Astrocyte of the hippocampus (primary cell): ENCODE measurements at regions not wholly inside any gene's neighbourhood (a gene's known extent, or its start where the extent isn't known, plus 50 kb on each side); places are given as distances from the start of the nearest gene placed in this dataset.
A peak's percentile ranks its signal among the peaks of the same experiment; 100 is the strongest.

Experiments
- DNase-seq: peaks from one replicate; pipeline ENCODE4 v3.0.0; 2011; ENCODE audit warnings: low read depth, low spot score

DNA sequence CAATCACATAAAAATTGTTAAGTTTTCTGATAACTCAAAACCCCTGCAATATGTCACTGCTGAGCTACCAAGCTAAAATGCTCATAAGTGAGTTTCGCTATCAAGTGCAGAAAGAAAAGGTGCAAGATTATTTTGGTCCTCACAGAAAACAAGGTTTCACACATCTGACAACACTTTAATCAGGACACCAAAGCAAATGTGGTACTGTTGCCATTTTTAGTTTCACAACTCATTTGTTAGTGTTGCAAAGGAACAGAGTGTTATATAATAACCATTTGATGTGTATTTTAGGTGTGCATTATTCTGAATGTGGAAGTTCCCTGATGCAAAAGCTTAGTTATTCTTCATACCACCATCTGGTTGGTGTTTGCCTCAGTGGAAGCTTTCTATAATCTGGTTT lies 956.2 kb downstream of the DSC3 start:
- DNase-seq, result no peak

DNA sequence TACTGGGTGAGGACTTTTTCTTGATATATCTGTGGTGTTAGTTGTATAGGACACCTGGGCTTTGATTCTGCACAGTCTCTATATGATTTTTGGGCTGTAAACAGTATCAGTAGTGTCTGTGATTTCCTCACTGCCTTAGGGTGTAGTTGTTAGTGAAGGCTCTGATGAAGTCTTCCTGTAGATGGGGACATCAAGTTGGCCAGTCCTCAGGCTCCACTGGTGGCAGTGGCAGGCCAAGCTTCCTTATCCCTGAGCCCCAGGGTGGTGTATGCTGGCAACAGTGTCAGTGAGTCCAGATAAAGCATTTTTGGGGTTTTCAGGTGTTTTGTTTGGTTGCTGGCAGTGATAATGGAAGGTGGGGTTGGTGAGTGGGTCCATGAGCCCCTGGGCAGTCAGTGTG lies 961.4 kb downstream of the DSC3 start:
- DNase-seq, result no peak

DNA sequence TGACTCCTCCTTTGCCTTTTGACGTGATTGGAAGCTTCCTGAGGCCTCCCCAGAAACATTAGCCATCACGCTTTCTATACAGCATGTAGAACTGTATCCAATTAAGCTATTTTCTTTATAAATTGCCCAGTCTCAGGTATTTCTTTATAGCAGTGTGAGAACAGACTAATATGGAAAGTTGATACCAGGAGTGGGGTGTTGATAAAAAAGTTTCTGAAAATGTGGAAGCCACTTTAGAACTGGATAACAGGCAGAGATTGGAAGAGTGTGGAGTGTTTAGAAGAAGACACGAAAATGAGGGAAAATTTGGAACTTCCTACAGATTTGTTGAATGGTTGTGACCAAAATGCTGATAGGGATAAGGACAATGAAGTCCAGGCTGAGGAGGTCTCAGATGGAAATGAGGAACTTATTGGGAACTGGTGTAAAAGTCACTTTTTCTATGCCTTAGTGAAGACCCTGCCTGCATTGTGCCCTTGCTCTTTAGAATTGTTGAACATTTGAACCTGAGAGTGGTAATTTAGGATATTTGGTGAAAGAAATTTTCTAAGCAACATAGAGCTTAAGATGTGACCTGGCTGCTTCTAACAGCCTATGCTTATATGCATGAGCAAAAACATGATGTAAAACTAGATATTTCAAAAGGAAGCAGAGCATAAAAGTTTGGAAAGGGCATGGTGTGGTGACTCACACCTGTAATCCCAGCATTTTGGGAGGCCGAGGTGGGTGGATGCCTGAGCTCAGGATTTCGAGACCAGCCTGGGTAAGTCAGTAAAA lies 969.7 kb downstream of the DSC3 start:
- DNase-seq, result no peak

DNA sequence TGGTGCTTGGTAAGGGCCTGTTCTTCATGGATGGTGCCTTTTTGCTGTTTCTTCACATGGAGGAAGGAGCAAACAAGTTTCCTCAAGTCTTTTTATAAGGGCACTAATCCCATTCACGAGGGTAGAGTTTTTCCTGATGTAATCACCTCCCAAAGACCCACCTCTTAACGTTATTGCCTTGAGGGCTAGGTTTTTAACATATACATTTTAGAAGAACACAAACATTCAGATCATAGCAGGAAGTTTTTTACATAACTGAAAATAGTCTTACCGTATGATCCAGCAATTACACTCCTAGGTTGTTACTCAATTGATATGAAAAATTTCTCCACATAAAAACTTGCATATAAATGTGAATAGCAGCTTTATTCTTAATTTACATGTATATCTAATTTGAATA lies 976.3 kb downstream of the DSC3 start:
- DNase-seq, result no peak

DNA sequence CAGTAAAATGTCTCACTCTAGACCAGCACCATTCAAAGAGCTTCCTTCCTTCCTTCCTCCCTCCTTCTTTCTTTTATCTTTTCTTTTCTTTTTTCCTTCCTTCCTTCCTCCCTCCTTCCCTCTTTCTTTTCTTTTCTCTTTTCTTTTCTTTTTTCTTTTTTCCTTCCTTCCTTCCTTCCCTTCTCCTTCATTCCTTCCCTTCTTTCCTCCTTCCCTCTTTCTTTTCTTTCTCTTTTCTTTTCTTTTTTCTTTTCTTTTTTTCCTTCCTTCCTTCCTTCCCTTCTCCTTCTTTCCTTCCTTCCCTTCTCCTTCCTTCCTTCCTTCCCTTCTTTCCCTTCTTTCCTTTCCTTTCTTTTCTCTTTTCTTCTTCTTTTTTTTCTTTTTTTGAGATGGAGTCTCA lies 985.1 kb downstream of the DSC3 start:
- no peak for DNase-seq

DNA sequence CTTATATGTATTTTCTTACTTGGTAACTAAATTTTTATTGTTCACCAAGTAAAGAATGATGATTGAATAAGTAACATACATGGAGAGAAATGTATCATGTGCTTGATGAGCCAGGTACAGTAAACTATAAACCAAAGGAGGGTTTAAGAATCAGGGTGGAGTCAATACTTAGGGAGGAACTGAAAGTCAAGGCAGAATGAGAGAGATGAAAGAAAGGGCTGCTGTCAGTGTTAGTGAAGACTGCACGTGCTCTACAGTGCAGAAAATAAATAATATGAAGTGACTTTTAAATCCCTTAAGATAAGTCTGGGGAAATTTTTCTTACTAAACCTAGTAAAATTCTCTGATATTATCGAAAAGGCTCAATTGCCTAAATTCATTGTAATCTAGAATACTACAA lies 986.0 kb downstream of the DSC3 start:
- no peak for DNase-seq

DNA sequence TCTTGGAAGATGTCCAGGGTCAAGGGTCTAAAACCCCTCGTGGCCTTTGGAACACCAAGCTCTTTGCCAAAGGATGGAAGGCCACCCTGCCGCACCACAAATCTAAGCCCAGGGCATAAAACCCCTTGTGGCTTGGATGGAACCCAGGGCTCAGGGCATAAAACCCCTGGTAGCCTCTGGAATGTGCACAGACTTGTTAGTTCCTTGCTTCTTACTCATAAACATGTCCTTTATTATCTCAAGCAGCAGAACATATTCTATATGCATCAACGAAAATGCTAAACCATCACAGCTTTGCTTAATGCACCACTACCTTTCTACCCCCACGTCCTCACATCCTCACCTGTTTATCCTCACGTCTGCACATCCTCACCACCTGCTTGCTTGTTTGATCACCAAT lies 998.0 kb downstream of the DSC3 start:
- DNase-seq, result peak; percentile 13

DNA sequence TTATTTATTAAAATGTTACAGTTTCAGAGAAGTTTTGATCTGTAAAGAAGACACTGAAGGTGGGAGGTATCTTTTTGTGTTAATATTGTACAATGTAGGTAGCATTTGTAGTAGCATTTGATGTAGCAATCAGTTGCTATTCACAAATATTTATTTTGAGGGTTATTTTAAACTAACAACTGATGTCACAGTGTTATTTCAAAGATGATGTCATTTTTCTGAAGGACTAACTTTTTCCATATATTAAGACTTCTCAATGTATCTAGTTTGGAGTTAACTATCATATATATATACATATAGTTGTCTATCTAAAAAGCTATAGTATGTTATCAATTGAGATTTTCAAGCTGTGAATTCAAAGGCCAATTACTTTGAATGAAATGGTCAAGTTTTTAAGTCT lies 1003.3 kb downstream of the DSC3 start:
- DNase-seq, result no peak

DNA sequence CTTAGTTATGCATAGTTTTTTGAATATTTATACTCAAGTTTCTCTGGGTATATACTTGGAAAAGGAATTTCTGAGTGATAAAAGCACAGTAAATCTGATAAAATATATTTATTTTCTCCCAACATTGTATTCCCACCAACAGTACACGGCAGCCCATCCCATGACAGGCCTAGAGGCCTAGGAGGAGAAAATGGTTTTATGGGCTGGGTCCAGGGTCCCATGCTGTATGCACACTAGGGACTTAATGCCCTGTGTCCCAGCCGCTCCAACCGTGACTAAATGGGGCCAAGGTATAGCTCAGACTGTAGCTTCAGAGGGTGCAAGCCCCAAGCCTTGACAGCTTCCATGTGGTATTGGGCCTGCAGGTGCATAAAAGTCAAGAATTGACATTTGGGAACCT lies 1007.7 kb downstream of the DSC3 start:
- no peak for DNase-seq

DNA sequence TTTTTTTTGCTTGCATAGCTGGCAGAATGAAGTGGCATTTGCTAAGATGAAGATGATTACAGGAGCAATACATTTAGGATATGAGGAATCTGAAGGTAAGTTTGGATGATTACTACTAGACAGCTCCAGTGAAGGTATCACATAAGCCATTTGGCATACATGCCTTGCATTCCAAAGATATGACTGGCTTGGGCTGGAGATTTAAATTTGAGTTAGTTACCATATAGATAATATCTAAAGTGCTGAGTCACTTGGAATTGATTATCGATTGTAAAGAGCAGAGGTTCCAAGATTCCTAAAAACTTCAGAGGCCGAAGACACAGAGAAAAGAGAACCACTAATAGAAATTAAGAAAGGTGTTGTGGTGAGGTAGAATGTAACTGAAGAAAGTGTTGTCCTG lies 1026.4 kb downstream of the DSC3 start:
- DNase-seq, result peak; percentile 16

DNA sequence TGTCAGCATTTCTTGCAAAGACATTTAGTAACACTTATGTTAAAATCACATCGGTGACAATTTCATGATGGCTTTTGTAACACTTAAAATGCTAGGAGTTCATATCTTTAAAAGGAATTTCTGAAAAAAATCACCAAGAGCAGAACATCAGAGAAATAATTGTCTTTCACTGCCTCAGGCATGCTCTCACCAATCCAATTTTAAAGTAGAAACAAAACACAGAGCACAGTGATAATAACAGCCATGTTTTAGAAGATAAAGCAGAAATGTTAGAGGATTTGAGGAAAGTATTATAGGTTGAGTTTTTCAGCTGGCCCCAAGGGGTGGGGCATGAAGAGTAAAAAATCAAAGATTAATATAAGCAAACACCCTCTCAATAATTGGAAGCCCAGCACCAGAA lies 1037.6 kb downstream of the DSC3 start:
- no peak for DNase-seq

DNA sequence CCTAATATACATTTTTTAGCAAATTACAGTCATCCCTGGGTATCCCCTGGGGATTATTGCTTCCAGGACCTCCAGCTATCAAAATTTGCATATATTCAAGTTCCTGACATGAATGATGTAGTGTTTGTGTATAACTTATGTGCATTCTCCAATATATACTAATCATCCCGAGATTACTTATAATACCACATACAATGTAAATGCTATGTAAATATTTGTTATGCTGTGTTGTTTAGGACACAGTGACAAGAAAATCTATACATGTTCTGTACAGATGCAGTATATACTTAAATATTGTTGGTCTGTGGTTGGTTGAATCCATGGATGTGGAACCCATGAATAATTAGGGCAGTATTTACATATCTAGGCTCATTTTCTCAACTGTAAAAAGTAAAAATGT lies 1060.3 kb downstream of the DSC3 start:
- DNase-seq, result no peak

DNA sequence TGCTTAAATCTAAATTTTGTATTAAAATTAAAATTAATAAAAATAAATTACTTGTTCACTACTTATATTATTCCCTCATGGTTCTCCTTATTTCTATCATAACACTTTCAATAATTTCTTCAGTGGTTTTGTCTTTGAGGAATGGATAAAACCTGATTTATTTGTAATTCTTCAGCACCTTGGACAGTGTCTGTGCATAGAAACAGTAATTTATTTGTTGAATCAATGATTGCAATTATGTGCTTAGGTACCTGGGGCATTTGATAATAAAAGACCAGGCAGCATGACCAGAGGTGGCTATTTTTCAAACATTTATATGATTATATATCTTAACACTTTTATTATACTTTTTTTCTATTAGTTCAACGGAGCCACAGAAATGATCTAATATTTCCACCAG lies 1062.7 kb downstream of the DSC3 start:
- DNase-seq, result peak; percentile 24

DNA sequence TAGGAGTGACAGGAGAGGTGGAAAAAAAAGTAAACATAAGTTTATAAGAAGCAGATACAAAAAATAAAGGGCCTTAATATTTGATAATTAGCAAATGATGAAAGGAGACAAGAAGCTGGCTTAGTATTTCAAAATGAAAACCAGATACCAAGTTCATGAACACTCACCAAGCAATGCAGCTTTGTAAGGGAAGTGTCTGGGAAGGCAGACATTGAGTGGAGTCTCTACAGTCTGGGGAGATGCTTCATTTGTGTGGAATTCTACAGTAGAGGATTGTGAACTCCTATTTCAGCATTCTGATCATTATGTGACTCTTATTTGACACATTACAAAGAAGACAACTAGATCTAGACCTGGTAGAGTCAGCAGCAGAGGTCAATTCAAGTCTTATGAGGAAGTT lies 1072.7 kb downstream of the DSC3 start:
- no peak for DNase-seq

DNA sequence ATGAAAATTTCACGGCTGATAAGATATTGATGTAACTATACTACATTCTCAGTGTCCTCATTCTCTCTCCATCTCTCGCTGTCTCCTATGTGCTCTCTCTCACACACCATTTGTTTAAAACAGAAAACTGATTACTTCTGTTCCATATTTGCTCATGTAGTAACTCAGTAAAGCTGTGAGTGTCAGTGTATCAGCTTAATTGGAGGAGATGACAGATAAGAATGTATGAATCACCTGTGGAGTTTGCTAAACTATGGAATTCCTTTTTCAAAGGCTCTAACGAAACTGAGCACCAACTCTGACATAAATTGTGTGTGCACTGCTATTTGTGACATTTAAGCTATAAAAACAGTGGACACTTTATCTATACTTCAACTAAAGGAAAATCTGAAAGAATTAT lies 1080.0 kb downstream of the DSC3 start:
- peak; percentile 2 for DNase-seq

DNA sequence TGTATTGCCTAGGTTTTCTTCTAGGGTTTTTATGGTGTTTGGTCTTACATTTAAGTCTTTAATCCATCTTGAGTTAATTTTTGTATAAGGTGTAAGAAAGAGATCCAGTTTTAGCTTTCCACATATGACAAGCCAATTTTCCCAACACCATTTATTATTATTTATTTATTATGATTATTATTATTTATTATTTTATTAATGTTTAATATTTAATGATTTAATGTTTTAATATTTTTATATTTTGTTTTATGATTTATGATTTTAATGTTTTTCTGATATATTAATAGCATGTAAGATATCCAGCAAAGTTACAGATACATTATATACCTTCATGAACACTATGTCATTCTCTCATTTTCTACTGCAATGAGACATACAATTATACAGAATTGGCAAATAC lies 1082.0 kb downstream of the DSC3 start:
- no peak for DNase-seq

DNA sequence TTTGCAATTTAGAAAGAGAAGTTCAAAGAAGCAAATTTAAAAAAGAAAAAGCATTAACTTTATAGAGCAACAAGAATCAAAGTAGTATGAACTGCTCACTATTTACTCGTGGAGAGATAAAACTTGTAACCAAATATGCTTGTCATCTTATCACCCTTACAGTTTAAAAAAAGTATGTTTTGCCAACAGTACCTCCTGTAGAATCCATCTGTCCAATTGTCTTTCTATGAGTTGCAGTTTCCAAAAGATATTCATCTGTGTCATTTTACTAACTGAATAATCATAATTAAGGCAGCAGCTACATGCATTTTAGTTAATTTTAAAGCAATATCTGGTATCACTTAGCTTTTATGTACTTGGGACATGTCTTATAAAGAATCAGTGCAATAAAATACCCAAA lies 1112.3 kb downstream of the DSC3 start:
- no peak for DNase-seq

DNA sequence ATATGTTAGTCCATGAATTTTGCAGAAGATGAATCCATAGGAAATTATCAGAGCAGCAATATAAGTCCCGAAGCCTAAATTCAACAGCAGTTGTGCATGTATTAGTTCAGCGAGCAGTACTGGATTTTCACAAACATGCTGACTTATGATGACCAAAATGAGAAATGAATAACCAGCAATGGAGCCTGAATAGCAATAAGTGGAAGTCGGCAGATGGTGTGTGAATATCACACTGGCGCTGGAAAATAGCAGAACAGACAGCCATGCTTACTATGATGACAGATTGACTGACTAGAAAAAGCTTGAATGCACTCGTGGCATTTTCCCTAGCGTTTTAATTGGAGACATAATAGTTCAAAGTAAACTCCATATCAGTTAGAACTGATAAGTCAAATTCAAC lies 1114.5 kb downstream of the DSC3 start:
- no peak for DNase-seq

DNA sequence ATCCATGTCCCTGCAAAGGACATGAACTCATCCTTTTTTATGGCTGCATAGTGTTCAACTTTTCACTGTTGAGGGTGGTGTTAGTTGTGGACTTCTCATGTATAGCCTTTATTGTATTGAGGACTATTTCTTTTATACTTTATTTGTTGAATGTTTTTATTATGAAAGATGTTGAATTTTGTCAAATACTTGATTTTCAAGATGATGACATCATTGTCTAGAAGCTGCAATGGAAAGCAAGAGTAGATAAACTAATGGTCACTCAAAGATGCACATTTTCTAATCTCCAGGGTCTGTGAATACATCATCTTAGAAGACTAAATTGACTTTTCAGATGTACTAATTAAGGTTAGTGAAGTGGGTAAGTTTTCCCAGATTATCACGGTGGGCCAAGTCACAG lies 1117.0 kb downstream of the DSC3 start:
- no peak for DNase-seq

DNA sequence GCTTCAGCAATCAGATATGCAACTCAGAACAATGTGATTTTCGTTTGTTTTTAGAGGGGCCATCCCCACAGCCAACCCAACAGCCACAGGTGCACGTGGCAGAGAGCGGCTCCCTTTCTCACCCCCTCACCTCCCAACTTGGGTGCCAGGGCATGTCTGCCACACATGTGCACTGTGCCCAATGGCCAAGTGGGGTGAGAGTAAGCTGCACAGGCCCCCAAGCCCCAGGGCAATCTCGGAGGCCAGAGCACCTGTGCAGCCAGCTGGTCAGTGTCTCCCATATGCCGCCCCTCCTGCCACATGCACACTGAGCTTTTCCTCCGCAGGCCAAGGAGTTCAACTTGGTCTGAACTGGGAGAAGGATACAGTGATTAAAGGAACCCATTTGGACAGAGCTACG lies 1130.2 kb downstream of the DSC3 start:
- DNase-seq, result no peak

DNA sequence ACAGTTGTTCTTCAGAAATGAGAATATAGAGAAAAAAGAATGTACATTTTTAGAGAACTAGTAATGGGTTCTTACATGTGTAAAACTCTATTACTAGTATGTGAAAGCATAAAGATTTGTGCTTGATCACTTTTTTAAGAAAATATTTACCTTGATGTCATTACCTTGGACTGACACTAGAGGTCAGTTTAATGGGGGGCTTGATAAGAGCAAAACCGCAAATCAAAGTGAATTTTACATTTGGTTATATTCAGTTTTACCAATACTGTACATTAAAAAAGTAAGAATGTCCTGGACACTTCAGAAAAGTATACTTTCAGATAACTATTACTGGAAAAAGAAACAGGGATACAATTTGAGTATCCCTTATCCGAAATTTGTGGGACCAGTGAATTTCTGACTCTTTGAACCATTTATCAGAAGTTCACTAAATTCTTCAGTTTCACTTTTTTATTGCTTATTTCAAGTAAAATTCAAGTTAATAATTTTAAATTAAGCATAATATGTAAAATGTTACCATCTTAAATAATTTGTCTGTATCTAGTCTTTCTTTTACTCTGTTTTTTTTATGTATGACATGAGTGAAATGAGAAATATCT lies 1149.5 kb downstream of the DSC3 start:
- peak; percentile 9 for DNase-seq

DNA sequence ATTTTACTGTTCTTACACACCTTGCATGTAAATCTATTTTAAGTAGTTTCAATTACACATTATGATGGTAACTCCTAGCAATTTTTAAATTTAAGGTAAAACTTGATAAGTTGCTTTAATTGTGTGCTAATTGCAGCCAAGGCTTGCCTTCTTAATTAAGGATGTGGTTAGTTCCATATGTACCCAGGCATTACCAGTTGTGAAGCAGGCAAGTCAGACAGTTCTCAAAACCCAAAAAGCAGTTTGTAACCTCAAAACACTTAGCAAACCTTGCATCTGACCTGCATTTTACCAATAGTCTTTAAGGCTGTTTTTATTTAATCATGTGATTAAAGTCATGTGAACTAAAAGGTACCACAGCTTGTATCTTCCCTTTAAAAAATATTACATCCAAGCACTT lies 1159.4 kb downstream of the DSC3 start:
- no peak for DNase-seq

DNA sequence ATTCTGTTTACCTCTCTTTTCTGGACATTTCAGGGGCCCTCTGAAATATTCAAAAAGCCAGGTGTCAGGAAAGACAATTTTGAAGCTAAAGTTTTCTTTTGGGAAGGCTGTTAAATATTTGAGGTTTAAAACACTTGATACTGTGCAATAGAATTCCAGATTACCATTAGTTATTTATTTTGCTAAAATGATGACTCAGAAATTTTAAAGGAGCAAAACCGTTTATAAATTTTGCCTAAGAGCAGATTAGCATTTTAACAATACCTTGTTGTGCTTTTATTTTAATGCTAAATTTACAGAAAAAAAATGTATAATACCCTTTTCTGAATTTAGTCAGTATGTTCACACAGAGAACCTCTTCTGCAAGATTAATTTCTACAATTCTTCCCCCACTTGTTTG lies 1159.9 kb downstream of the DSC3 start:
- no peak for DNase-seq

DNA sequence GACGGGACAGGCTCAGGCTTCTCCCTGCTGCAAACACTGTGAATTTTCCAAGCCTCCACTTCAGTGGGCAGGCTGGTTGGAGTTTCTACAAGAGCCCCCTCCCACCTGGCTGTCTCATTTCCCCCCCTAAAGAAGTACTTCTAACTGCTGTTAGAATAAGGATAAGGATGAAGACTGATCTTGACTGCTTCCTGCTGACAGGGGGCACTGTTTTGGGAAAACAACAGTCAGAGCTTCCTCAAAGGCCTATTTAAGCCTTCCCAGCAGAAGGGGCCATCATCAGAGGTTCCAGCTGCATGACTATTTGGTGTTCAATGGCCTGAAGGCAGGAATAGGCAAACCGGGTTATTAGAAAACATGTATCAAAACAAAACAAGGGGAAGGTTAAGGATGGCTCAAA lies 1162.8 kb downstream of the DSC3 start:
- DNase-seq, result no peak
